ENCODE measurements at regions not wholly inside any gene's neighbourhood (a gene's known extent, or its start where the extent isn't known, plus 50 kb on each side); places are given as distances from the start of the nearest gene placed in this dataset.

GRCh38 chr2:221808488-221808887 is 236.4 kb upstream of the EPHA4 start:
- Histone ChIP-seq H3K4me3 (no peak overlapping the region), H3K27me3 (no peaks in the 10 kb centered on the region), H3K4me1 (no peaks in the 10 kb centered on the region), H3K9me3 (no peaks in the 10 kb centered on the region), H3K27ac (no peak overlapping the region), H3K36me3 (no peaks in the 10 kb centered on the region)
- no peak for TF ChIP-seq CTCF (IDR thresholded peaks at IDR 0.05)
- intact Hi-C loops (cut with DNase I) = no loop called here
- DNase-seq = no peak
- ATAC-seq = no peak

- Histone ChIP-seq H3K27ac (no peak overlapping the region), H3K9me3 (no peaks in the 10 kb centered on the region), H3K27me3 (no peaks in the 10 kb centered on the region), H3K36me3 (no peaks in the 10 kb centered on the region), H3K4me3 (no peak overlapping the region), H3K4me1 (no peaks in the 10 kb centered on the region)
- no peak for TF ChIP-seq CTCF (IDR thresholded peaks at IDR 0.05)
- ATAC-seq = no peak
- DNase-seq = no peak
- intact Hi-C loops (cut with DNase I) = no loop called here
These were observed 235.6 kb upstream of the EPHA4 start for GRCh38 chr2:221807706-221808105.

- H3K4me1 ChIP-seq = no peaks in the 10 kb centered on the region
- no peak overlapping the region for H3K4me3 ChIP-seq
- no peak for ATAC-seq
- no peaks in the 10 kb centered on the region for H3K36me3 ChIP-seq
- no peak overlapping the region for H3K27ac ChIP-seq
- no peak for DNase-seq
- no peaks in the 10 kb centered on the region for H3K27me3 ChIP-seq
- intact Hi-C loops (cut with DNase I) = no loop called here
- H3K9me3 ChIP-seq = no peaks in the 10 kb centered on the region
- no peak for TF ChIP-seq CTCF (IDR thresholded peaks at IDR 0.05)
These were observed 230.0 kb upstream of the EPHA4 start for GRCh38 chr2:221802089-221802488.

GRCh38 chr2:221792971-221793521 is 220.9 kb upstream of the EPHA4 start:
- DNase-seq = no peak
- Histone ChIP-seq H3K9me3 (no peaks in the 10 kb centered on the region), H3K27me3 (no peaks in the 10 kb centered on the region), H3K36me3 (no peaks in the 10 kb centered on the region), H3K4me3 (no peak overlapping the region), H3K27ac (no peak overlapping the region), H3K4me1 (no peaks in the 10 kb centered on the region)
- ATAC-seq = no peak
- TF ChIP-seq CTCF (IDR thresholded peaks at IDR 0.05) = no peak
- intact Hi-C loops (cut with DNase I) = no loop called here

- Histone ChIP-seq H3K9me3 (no peaks in the 10 kb centered on the region), H3K27ac (no peak overlapping the region), H3K4me3 (no peak overlapping the region), H3K4me1 (no peaks in the 10 kb centered on the region), H3K36me3 (no peaks in the 10 kb centered on the region), H3K27me3 (no peaks in the 10 kb centered on the region)
- intact Hi-C loops (cut with DNase I) = no loop called here
- ATAC-seq = no peak
- DNase-seq = no peak
- no peak for TF ChIP-seq CTCF (IDR thresholded peaks at IDR 0.05)
These were observed 219.7 kb upstream of the EPHA4 start for GRCh38 chr2:221791844-221792243.

- TF ChIP-seq CTCF (IDR thresholded peaks at IDR 0.05) = no peak
- intact Hi-C loops (cut with DNase I) = no loop called here
- H3K9me3 ChIP-seq = no peaks in the 10 kb centered on the region
- no peaks in the 10 kb centered on the region for H3K36me3 ChIP-seq
- H3K27me3 ChIP-seq = no peaks in the 10 kb centered on the region
- ATAC-seq = no peak
- DNase-seq = no peak
- H3K4me1 ChIP-seq = no peaks in the 10 kb centered on the region
- H3K4me3 ChIP-seq = no peak overlapping the region
- H3K27ac ChIP-seq = no peak overlapping the region
These were observed 215.5 kb upstream of the EPHA4 start for GRCh38 chr2:221787561-221787960.

Measured in upper lobe of right lung (tissue), 1 donor.